K562 (cell line): ENCODE measurements at regions not wholly inside any gene's neighbourhood (a gene's known extent, or its start where the extent isn't known, plus 50 kb on each side); places are given as distances from the start of the nearest gene placed in this dataset.

Experiments
- CTCFL ChIP-seq: IDR thresholded peaks from 2 replicates; pipeline ENCODE4 v1.6.1; 2011; ENCODE audit warnings: borderline replicate concordance, low read depth, mild to moderate bottlenecking, moderate library complexity, low read length; ENCODE audit not compliant: insufficient read depth, poor library complexity, severe bottlenecking
- ELF1 ChIP-seq: fragments of 200-800 bp; sonication (Bioruptor generic); IDR thresholded peaks from 2 replicates; pipeline ENCODE4 v1.6.1; 2016; ENCODE audit warnings: missing genetic modification characterization, missing compliant biosample characterization
- ETV6 ChIP-seq, 3 experiments: fragments of 150-350 bp in 1 of 3; sonication (generic) in 1 of 3; formaldehyde crosslinking in 1 of 3; IDR thresholded peaks; 2 replicates each; pipeline versions ENCODE4 v1.6.1 to v1.8.0; 2014 to 2022; ENCODE audit warnings: borderline replicate concordance in 2 of 3, low read depth in 2 of 3, antibody characterized with exemption in 1 of 3, low read length in 1 of 3, mild to moderate bottlenecking in 1 of 3, missing genetic modification reagents in 1 of 3
- EZH2 ChIP-seq: IDR thresholded peaks from 2 replicates; pipeline ENCODE4 v1.6.1; 2012; ENCODE audit warnings: low read depth, mild to moderate bottlenecking, inconsistent platforms, low read length, borderline replicate concordance
- HDGF ChIP-seq: fragments of 450-650 bp; IDR thresholded peaks from 2 replicates; pipeline ENCODE4 v1.6.1; 2016
- HNRNPLL ChIP-seq: fragments of 200-400 bp; formaldehyde crosslinking; IDR thresholded peaks from 2 replicates; pipeline ENCODE4 v1.6.1; 2017; ENCODE audit warnings: low read length, low read depth, mild to moderate bottlenecking; ENCODE audit not compliant: poor library complexity, severe bottlenecking
- MAFF ChIP-seq: IDR thresholded peaks from 2 replicates; pipeline ENCODE4 v1.6.1; 2012; ENCODE audit warnings: low read length, improper control_type of control experiment
- MTF1 ChIP-seq: fragments of 250-450 bp; sonication (Bioruptor Pico); IDR thresholded peaks from 2 replicates; pipeline ENCODE4 v1.9.0; 2021; ENCODE audit warnings: moderate library complexity, mild to moderate bottlenecking, inconsistent platforms, borderline replicate concordance
- NEUROD1 ChIP-seq: fragments of 150-350 bp; IDR thresholded peaks from 2 replicates; pipeline ENCODE4 v1.6.1; 2014; ENCODE audit warnings: borderline replicate concordance, low read length, low read depth; ENCODE audit not compliant: partially characterized antibody
- NFE2 ChIP-seq: IDR thresholded peaks from 2 replicates; pipeline ENCODE4 v1.6.1; 2014; ENCODE audit warnings: antibody characterized with exemption, low read depth
- RAD21 ChIP-seq, 2 experiments: fragments of 250-450 bp in 1 of 2; fragments of 450-650 bp in 1 of 2; sonication (Bioruptor Pico) in 1 of 2; formaldehyde crosslinking in 1 of 2; IDR thresholded peaks in 1 of 2; conservative IDR thresholded peaks in 1 of 2; 2 replicates each; pipeline versions ENCODE4 v1.4.0 to v1.8.0; 2020 to 2022; ENCODE audit warnings: mild to moderate bottlenecking in 2 of 2, moderate library complexity in 1 of 2
- SIN3A ChIP-seq, 2 experiments: fragments of 150-350 bp in 1 of 2; IDR thresholded peaks; 2 replicates each; pipeline ENCODE4 v1.6.1; 2011 to 2016; ENCODE audit warnings: borderline replicate concordance in 2 of 2, low read depth in 2 of 2, low read length in 2 of 2, mild to moderate bottlenecking in 2 of 2, moderate library complexity in 2 of 2; ENCODE audit not compliant: control insufficient read depth in 1 of 2
- SMC3 ChIP-seq: conservative IDR thresholded peaks from 2 replicates; pipeline ENCODE4 v1.6.1; 2011; ENCODE audit warnings: low read depth, low read length, improper control_type of control experiment; ENCODE audit not compliant: insufficient read depth
- ZBTB17 ChIP-seq: fragments of 450-650 bp; formaldehyde crosslinking; IDR thresholded peaks from 2 replicates; pipeline ENCODE4 v1.4.0; 2020; ENCODE audit warnings: mild to moderate bottlenecking
- ZC3H11A ChIP-seq: IDR thresholded peaks from 2 replicates; pipeline ENCODE4 v1.6.1; 2012; ENCODE audit warnings: low read depth, low read length, improper control_type of control experiment
- ZC3H8 ChIP-seq: fragments of 450-650 bp; IDR thresholded peaks from 2 replicates; pipeline ENCODE4 v1.6.1; 2017
- ZKSCAN8 ChIP-seq: fragments of 200-800 bp; sonication (Bioruptor generic); IDR thresholded peaks from 2 replicates; pipeline ENCODE4 v1.6.1; 2016; ENCODE audit warnings: missing genetic modification characterization, missing compliant biosample characterization
- ZNF561 ChIP-seq: fragments of 450-650 bp; formaldehyde crosslinking; conservative IDR thresholded peaks from 2 replicates; pipeline ENCODE4 v1.4.0; 2020; ENCODE audit warnings: mild to moderate bottlenecking, moderate library complexity
- ZNF75A ChIP-seq: fragments of 450-650 bp; formaldehyde crosslinking; IDR thresholded peaks from 2 replicates; pipeline ENCODE4 v1.4.0; 2020; ENCODE audit warnings: mild to moderate bottlenecking
- ZNF764 ChIP-seq: fragments of 250-450 bp; sonication (Bioruptor Pico); IDR thresholded peaks from 2 replicates; pipeline ENCODE4 v1.4.0; 2020; ENCODE audit warnings: low read depth, mild to moderate bottlenecking, moderate library complexity
- TF ChIP-seq, protein P1 (sequence below): fragments of 450-650 bp; formaldehyde crosslinking; IDR thresholded peaks from 2 replicates; pipeline ENCODE4 v1.4.0; 2020; ENCODE audit warnings: mild to moderate bottlenecking, moderate library complexity
- TF ChIP-seq, protein P2 (sequence below): fragments of 250-450 bp; sonication (Bioruptor Pico); IDR thresholded peaks from 2 replicates; pipeline ENCODE4 v1.5.1; 2021; ENCODE audit warnings: mild to moderate bottlenecking

GRCh38 chr3:107271787-107272387, 105.4 kb upstream of the CCDC54 start (continued):
- TF ChIP-seq, protein P1, sequence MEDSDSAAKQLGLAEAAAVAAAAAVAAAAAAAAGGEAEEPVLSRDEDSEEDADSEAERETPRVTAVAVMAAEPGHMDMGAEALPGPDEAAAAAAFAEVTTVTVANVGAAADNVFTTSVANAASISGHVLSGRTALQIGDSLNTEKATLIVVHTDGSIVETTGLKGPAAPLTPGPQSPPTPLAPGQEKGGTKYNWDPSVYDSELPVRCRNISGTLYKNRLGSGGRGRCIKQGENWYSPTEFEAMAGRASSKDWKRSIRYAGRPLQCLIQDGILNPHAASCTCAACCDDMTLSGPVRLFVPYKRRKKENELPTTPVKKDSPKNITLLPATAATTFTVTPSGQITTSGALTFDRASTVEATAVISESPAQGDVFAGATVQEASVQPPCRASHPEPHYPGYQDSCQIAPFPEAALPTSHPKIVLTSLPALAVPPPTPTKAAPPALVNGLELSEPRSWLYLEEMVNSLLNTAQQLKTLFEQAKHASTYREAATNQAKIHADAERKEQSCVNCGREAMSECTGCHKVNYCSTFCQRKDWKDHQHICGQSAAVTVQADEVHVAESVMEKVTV (CRISPR knock-in tag), result peak; percentile 25; the same call in 1 of the 2 replicates
- TF ChIP-seq ZC3H8, result no peak
- TF ChIP-seq MAFF, result no peak
- TF ChIP-seq MTF1 (CRISPR knock-in tag), result no peak
- TF ChIP-seq ZKSCAN8, result no peak
- TF ChIP-seq ZNF764 (CRISPR knock-in tag), result no peak
- TF ChIP-seq ELF1 (tag), result no peak
- no peak for TF ChIP-seq EZH2
- no peak for TF ChIP-seq NFE2
- no peak for TF ChIP-seq ZBTB17 (CRISPR knock-in tag)
- no peak for TF ChIP-seq SIN3A (IDR thresholded peaks at IDR 0.05; ENCODE audit: borderline replicate concordance in 2 of 2, control insufficient read depth in 1 of 2, low read depth in 2 of 2, low read length in 2 of 2)
- peak; percentile 53 for TF ChIP-seq SMC3
- peak; percentile 3 for TF ChIP-seq CTCFL
- TF ChIP-seq HDGF, result no peak
- no peak for TF ChIP-seq NEUROD1
- TF ChIP-seq ZC3H11A, result no peak
- TF ChIP-seq HNRNPLL, result no peak
- TF ChIP-seq ZNF561 (CRISPR knock-in tag), result no peak
- peak; percentile 57 to 73 for TF ChIP-seq RAD21 (CRISPR knock-in tag; conservative IDR thresholded peaks at IDR 0.05 in 1 of 2, IDR thresholded peaks at IDR 0.05 in 1 of 2)
- TF ChIP-seq ZNF75A (CRISPR knock-in tag), result no peak
- no peak for TF ChIP-seq ETV6 (IDR thresholded peaks at IDR 0.05; ENCODE audit: borderline replicate concordance in 1 of 2, low read depth in 2 of 2, low read length in 1 of 2)
- TF ChIP-seq ETV6 (CRISPR knock-in tag; IDR thresholded peaks at IDR 0.05; ENCODE audit: borderline replicate concordance), result no peak
- TF ChIP-seq, protein P2, sequence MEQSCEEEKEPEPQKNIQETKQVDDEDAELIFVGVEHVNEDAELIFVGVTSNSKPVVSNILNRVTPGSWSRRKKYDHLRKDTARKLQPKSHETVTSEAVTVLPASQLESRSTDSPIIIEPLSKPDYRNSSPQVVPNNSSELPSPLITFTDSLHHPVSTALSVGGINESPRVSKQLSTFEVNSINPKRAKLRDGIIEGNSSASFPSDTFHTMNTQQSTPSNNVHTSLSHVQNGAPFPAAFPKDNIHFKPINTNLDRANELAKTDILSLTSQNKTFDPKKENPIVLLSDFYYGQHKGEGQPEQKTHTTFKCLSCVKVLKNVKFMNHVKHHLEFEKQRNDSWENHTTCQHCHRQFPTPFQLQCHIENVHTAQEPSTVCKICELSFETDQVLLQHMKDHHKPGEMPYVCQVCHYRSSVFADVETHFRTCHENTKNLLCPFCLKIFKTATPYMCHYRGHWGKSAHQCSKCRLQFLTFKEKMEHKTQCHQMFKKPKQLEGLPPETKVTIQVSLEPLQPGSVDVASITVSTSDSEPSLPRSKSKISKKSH (CRISPR knock-in tag), result no peak
